Panc1 (cell line): ENCODE measurements at regions not wholly inside any gene's neighbourhood (a gene's known extent, or its start where the extent isn't known, plus 50 kb on each side); places are given as distances from the start of the nearest gene placed in this dataset.

Source experiments
- POLR2AphosphoS5 ChIP-seq: IDR thresholded peaks from 2 replicates; pipeline ENCODE4 v1.6.1; 2012; ENCODE audit warnings: mild to moderate bottlenecking, low read depth, low read length, moderate library complexity
- SIN3A ChIP-seq: IDR thresholded peaks from 2 replicates; pipeline ENCODE4 v1.6.1; 2012; ENCODE audit warnings: low read depth, mild to moderate bottlenecking, low read length, moderate library complexity, borderline replicate concordance; ENCODE audit not compliant: insufficient read depth
- TCF7L2 ChIP-seq: IDR thresholded peaks from 2 replicates; pipeline ENCODE4 v1.6.1; 2011; ENCODE audit warnings: mild to moderate bottlenecking, low read depth, low read length, inconsistent platforms
- TF ChIP-seq, protein P1 (sequence below): fragments of 450-650 bp; IDR thresholded peaks from 2 replicates; pipeline ENCODE4 v1.5.1; 2017; ENCODE audit warnings: mild to moderate bottlenecking
- TF ChIP-seq, protein P2 (sequence below), 2 experiments: IDR thresholded peaks; 2 replicates each; pipeline ENCODE4 v1.6.1; 2011 to 2012; ENCODE audit warnings: low read depth in 2 of 2, control low read depth in 1 of 2, low read length in 1 of 2, mild to moderate bottlenecking in 1 of 2, moderate library complexity in 1 of 2; ENCODE audit not compliant: insufficient read depth in 1 of 2

DNA sequence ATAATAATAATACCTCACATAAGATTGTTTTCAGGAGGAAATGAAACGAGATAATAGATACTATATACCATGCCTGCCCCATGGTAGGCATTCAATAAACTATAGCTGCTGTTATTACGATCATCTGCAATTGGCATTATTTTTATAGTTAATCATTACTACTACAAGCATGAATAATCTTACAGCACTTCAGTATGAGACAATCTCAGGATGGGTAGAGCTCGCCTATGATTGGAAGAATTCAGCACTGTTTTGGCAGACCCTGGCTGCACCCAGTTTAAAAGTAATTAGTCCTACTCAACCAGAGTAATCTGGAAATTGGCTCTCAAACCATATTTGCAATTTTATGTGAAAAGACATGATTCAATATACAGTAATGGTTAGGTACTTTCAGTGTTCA is 105.0 kb upstream of the DPYD start:
- TF ChIP-seq, protein P1, sequence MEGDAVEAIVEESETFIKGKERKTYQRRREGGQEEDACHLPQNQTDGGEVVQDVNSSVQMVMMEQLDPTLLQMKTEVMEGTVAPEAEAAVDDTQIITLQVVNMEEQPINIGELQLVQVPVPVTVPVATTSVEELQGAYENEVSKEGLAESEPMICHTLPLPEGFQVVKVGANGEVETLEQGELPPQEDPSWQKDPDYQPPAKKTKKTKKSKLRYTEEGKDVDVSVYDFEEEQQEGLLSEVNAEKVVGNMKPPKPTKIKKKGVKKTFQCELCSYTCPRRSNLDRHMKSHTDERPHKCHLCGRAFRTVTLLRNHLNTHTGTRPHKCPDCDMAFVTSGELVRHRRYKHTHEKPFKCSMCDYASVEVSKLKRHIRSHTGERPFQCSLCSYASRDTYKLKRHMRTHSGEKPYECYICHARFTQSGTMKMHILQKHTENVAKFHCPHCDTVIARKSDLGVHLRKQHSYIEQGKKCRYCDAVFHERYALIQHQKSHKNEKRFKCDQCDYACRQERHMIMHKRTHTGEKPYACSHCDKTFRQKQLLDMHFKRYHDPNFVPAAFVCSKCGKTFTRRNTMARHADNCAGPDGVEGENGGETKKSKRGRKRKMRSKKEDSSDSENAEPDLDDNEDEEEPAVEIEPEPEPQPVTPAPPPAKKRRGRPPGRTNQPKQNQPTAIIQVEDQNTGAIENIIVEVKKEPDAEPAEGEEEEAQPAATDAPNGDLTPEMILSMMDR = no peak
- TF ChIP-seq POLR2AphosphoS5 = no peak
- TF ChIP-seq TCF7L2 = no peak
- TF ChIP-seq, protein P2, sequence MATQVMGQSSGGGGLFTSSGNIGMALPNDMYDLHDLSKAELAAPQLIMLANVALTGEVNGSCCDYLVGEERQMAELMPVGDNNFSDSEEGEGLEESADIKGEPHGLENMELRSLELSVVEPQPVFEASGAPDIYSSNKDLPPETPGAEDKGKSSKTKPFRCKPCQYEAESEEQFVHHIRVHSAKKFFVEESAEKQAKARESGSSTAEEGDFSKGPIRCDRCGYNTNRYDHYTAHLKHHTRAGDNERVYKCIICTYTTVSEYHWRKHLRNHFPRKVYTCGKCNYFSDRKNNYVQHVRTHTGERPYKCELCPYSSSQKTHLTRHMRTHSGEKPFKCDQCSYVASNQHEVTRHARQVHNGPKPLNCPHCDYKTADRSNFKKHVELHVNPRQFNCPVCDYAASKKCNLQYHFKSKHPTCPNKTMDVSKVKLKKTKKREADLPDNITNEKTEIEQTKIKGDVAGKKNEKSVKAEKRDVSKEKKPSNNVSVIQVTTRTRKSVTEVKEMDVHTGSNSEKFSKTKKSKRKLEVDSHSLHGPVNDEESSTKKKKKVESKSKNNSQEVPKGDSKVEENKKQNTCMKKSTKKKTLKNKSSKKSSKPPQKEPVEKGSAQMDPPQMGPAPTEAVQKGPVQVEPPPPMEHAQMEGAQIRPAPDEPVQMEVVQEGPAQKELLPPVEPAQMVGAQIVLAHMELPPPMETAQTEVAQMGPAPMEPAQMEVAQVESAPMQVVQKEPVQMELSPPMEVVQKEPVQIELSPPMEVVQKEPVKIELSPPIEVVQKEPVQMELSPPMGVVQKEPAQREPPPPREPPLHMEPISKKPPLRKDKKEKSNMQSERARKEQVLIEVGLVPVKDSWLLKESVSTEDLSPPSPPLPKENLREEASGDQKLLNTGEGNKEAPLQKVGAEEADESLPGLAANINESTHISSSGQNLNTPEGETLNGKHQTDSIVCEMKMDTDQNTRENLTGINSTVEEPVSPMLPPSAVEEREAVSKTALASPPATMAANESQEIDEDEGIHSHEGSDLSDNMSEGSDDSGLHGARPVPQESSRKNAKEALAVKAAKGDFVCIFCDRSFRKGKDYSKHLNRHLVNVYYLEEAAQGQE (IDR thresholded peaks at IDR 0.05; ENCODE audit: insufficient read depth in 1 of 2, low read depth in 2 of 2, low read length in 1 of 2) = no peak
- TF ChIP-seq SIN3A = no peak
